ENCODE measurements at regions not wholly inside any gene's neighbourhood (a gene's known extent, or its start where the extent isn't known, plus 50 kb on each side); places are given as distances from the start of the nearest gene placed in this dataset.

DNA sequence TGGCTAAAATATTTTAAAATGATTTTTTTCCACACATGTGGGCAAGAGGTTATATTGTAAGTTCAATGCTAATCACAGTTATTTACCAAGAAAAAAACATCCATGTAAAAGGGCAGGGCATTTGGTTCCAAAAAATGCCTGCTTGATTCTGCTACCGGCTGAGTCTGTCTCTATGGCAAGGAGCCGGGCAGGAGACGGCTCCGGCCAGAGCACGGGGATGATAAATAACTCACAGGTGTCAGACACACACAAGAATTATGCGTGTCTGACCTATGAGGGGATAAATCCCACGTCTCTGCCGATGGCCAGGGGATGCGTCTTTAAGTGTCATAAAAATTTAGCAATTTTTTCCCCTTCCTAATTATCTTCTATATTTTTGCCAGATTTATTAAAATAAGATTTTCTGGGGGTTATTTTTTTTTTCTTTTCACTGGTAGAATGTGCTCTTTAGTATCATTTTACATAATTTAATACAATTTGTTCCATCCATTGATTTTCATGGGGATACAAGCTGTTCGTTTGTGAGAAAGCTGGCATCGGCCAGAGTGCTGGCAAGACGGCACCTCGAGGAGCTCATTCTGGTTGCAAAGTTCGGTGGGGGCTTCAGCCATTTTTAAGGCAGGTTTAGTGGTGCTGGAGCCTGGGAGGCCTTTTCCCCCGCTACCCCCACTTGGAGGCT is 253.9 kb downstream of the ZNF536 start:
- H3K27ac Mint-ChIP-seq (ENCODE audit: low read depth, unreplicated experiment): no peak overlapping the region
- H3K4me3 Mint-ChIP-seq (ENCODE audit: unreplicated experiment): no peak overlapping the region
- POLR2A ChIA-PET: no interaction called here

GRCh38 chr19:30622276-30622675 is 250.1 kb downstream of the ZNF536 start:
- Mint-ChIP-seq H3K27me3 (ENCODE audit: insufficient read depth, unreplicated experiment) (no peaks in the 10 kb centered on the region), H3K4me1 (ENCODE audit: insufficient read depth, unreplicated experiment) (no peaks in the 10 kb centered on the region), H3K9me3 (ENCODE audit: unreplicated experiment) (peaks cover 31% of the 10 kb centered on the region), H3K27ac (ENCODE audit: low read depth, unreplicated experiment) (no peak overlapping the region), H3K36me3 (ENCODE audit: insufficient read depth, unreplicated experiment) (no peaks in the 10 kb centered on the region), H3K4me3 (ENCODE audit: unreplicated experiment) (no peak overlapping the region)
- no TSS peak for BruUV-seq (replicated peaks)
- ChIA-PET POLR2A (no interaction called here), CTCF (interaction anchor here (0.6 to 1.1 kb wide), 2 partner anchors 44 to 47 kb away, joined by 3 to 4 read pairs; no protein-coding TSS in a partner anchor)
- no peak for DNase-seq (ENCODE audit: unreplicated experiment)
- no peak for TF ChIP-seq CTCF (IDR thresholded peaks at IDR 0.05; ENCODE audit: unreplicated experiment)
- intact Hi-C loops (cut with micrococcal nuclease): no loop called here

More for the DNA sequence above, 253.9 kb downstream of the ZNF536 start:
- H3K27me3 Mint-ChIP-seq (ENCODE audit: insufficient read depth, unreplicated experiment): no peaks in the 10 kb centered on the region
- H3K4me1 Mint-ChIP-seq (ENCODE audit: insufficient read depth, unreplicated experiment): no peaks in the 10 kb centered on the region
- no TSS peak for BruUV-seq (replicated peaks)
- intact Hi-C loops (cut with micrococcal nuclease): no loop called here
- no peak for TF ChIP-seq CTCF (IDR thresholded peaks at IDR 0.05; ENCODE audit: unreplicated experiment)
- no peaks in the 10 kb centered on the region for H3K36me3 Mint-ChIP-seq (ENCODE audit: insufficient read depth, unreplicated experiment)
- H3K9me3 Mint-ChIP-seq (ENCODE audit: unreplicated experiment): peaks cover 18% of the 10 kb centered on the region
- no peak for DNase-seq (ENCODE audit: unreplicated experiment)
- CTCF ChIA-PET: interaction anchor here (0.6 to 0.9 kb wide), 2 partner anchors 23 to 898 kb away, joined by 3 read pairs; no protein-coding TSS in a partner anchor

GRCh38 chr19:30621326-30621920 is 249.2 kb downstream of the ZNF536 start:
- Mint-ChIP-seq H3K36me3 (ENCODE audit: insufficient read depth, unreplicated experiment) (no peaks in the 10 kb centered on the region), H3K27me3 (ENCODE audit: insufficient read depth, unreplicated experiment) (no peaks in the 10 kb centered on the region), H3K27ac (ENCODE audit: low read depth, unreplicated experiment) (no peak overlapping the region), H3K4me1 (ENCODE audit: insufficient read depth, unreplicated experiment) (no peaks in the 10 kb centered on the region), H3K9me3 (ENCODE audit: unreplicated experiment) (peaks cover 31% of the 10 kb centered on the region), H3K4me3 (ENCODE audit: unreplicated experiment) (no peak overlapping the region)
- intact Hi-C loops (cut with micrococcal nuclease): no loop called here
- BruUV-seq (replicated peaks): no TSS peak
- no peak for DNase-seq (ENCODE audit: unreplicated experiment)
- ChIA-PET CTCF (interaction anchor here (0.6 kb wide), 1 partner anchor 863 kb away, joined by 3 read pairs; no protein-coding TSS in a partner anchor), POLR2A (no interaction called here)
- no peak for TF ChIP-seq CTCF (IDR thresholded peaks at IDR 0.05; ENCODE audit: unreplicated experiment)

- H3K27me3 Mint-ChIP-seq (ENCODE audit: insufficient read depth, unreplicated experiment): no peaks in the 10 kb centered on the region
- no peak overlapping the region for H3K4me3 Mint-ChIP-seq (ENCODE audit: unreplicated experiment)
- intact Hi-C loops (cut with micrococcal nuclease): no loop called here
- peaks cover 39% of the 10 kb centered on the region for H3K9me3 Mint-ChIP-seq (ENCODE audit: unreplicated experiment)
- TF ChIP-seq CTCF (IDR thresholded peaks at IDR 0.05; ENCODE audit: unreplicated experiment): no peak
- no peak overlapping the region for H3K27ac Mint-ChIP-seq (ENCODE audit: low read depth, unreplicated experiment)
- ChIA-PET CTCF (no interaction called here), POLR2A (no interaction called here)
- no TSS peak for BruUV-seq (replicated peaks)
- H3K36me3 Mint-ChIP-seq (ENCODE audit: insufficient read depth, unreplicated experiment): no peaks in the 10 kb centered on the region
- H3K4me1 Mint-ChIP-seq (ENCODE audit: insufficient read depth, unreplicated experiment): no peaks in the 10 kb centered on the region
- DNase-seq (ENCODE audit: unreplicated experiment): no peak
These were observed 248.2 kb downstream of the ZNF536 start for GRCh38 chr19:30620354-30620753.
